ENCODE measurements at regions not wholly inside any gene's neighbourhood (a gene's known extent, or its start where the extent isn't known, plus 50 kb on each side); places are given as distances from the start of the nearest gene placed in this dataset.

DNA sequence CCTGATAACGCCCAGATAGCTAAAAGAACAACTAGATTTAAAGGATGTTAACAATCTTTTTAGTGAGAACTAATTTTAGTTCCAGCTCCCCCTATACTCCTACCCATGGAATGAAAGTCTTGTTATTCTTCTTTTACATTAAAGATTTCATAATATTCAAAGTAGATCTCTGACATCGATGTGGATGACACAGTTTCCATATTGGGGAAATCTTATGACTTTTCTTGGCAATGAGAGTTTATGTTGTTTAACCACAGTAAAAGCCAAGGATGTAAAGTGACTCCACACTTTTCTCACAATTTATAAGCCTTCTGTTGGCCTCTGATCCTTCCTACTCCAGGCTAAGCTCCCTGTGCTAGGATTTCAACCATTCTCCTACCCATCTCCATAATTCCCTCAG is 332.6 kb upstream of the KCNMB2 start:
- TF ChIP-seq POLR2A (IDR thresholded peaks at IDR 0.05), result no peak
- no peak for TF ChIP-seq POLR2AphosphoS5 (IDR thresholded peaks at IDR 0.05)
